HG02678 (cell line): ENCODE measurements at regions not wholly inside any gene's neighbourhood (a gene's known extent, or its start where the extent isn't known, plus 50 kb on each side); places are given as distances from the start of the nearest gene placed in this dataset.

Experiments used
- ATAC-seq: cut with Tn5 transposase; IDR thresholded peaks from one replicate; pipeline ENCODE4 v1.9.1; 2021; ENCODE audit warnings: mild to moderate bottlenecking, moderate library complexity; ENCODE audit not compliant: unreplicated experiment

GRCh38 chr13:75929076-75929475, 292.9 kb downstream of the LMO7 start:
- ATAC-seq: no peak

DNA sequence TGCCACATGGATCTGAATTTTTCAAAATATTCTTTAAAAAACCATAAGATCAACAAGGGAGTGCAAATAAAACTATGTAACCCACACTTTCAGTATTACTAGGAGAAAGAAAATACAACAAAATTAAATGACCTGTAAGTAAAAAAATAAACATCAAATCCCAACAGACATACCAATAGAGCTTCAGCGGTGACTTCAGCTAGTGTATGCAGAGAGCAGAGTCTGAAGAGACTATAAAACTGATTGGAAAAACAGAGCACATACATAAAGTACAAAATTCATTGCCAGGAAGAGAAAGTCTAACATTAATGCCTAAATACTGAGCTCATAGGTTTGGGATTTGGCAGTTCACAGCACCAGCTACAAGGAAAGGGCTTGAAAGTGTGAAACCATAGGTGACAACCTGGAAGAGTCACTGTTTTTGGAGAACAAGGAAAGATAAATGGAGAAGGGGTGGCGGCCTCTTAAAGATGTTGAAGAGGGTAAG, 291.1 kb downstream of the LMO7 start:
- no peak for ATAC-seq

DNA sequence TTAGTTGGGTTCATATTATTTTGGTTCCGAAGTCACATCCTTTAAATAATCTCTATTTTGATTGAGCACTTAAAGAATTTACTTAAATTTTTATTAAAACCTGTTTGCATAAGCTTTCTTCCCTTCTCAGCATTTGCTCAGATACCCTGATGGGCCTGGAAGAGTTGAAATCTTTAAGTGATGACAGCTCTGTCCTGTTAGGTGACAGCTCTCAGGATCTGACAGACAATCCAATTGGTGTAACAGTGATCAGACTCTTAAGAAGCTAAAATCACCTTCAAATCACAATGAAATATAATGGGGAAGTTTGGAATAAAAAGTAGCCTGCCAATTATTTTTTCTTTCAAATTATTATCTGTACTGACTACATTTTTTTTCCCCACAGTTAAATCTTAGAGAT, 284.4 kb downstream of the LMO7 start:
- ATAC-seq: no peak

GRCh38 chr13:75919660-75920199, 283.6 kb downstream of the LMO7 start:
- ATAC-seq: no peak

DNA sequence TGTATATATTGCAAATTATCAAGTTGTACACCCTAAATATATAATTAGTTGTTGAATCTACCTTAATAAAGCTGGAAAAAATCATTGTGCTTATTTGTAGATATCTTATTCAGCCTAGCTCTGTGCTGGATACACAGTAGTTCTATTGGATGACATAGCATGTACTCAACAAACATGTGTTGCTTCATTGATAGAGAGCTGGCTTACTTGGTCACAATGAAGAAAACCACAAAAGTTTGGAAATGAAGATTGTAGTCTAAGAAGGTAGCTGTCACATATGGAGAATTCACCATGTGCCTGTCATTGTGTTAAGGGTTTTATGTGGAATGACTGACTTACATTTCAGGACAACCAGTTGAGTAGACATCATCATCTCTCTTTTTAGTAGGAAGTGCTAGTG, 278.9 kb downstream of the LMO7 start:
- ATAC-seq: no peak

- ATAC-seq: no peak
These were observed 277.8 kb downstream of the LMO7 start for GRCh38 chr13:75913925-75914324.

DNA sequence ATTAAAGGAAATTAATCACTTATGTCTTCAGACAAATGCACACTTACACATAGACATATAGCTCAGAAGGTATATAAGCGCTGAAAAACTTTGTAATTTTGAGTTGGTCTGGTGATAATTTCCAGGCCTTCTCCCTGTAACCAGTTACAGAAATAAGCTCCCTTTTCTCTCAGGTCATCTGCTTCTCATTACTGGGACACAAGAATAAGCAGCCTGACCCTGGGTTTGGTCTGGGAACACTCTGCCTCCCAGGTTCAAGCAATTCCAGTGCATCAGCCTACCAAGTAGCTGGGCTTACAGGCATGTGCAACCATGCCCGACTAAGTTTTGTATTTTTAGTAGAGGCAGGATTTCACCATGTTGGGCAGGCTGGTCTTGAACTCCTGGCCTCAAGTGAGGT, 274.5 kb downstream of the LMO7 start:
- ATAC-seq: no peak
